ENCODE measurements at regions not wholly inside any gene's neighbourhood (a gene's known extent, or its start where the extent isn't known, plus 50 kb on each side); places are given as distances from the start of the nearest gene placed in this dataset.
"Not testable (repeated sequence)": the region's sequence is repeated elsewhere in the genome, so short reads cannot be mapped to it uniquely, and the experiment has no call there.

GRCh38 chr6:68169922-68170321, 465.2 kb upstream of the ADGRB3 start:
- no peak overlapping the region for H3K27ac ChIP-seq
- no peak for TF ChIP-seq CTCF (IDR thresholded peaks at IDR 0.05)
- H3K4me3 ChIP-seq, result no peak overlapping the region
- DNase-seq, result no peak
- H3K27me3 ChIP-seq (ENCODE audit: insufficient read depth in 3 of 3, low read length in 2 of 3), result no peaks in the 10 kb centered on the region
- intact Hi-C loops (cut with DNase I), result no loop called here
- H3K4me1 ChIP-seq, result no peaks in the 10 kb centered on the region
- WGBS, 3 donors, result 44 to 55% (median 46%) methylated on average over 1 of the region's 1 CpG
- H3K9me3 ChIP-seq, result no peaks in the 10 kb centered on the region
- no peaks in the 10 kb centered on the region for H3K36me3 ChIP-seq (ENCODE audit: insufficient read depth in 1 of 2, low read depth in 1 of 2)
- no peak for ATAC-seq

- no peak for TF ChIP-seq CTCF (IDR thresholded peaks at IDR 0.05)
- no peak for ATAC-seq
- Histone ChIP-seq H3K27me3 (ENCODE audit: insufficient read depth in 3 of 3, low read length in 2 of 3) (no peaks in the 10 kb centered on the region), H3K36me3 (ENCODE audit: insufficient read depth in 1 of 2, low read depth in 1 of 2) (no peaks in the 10 kb centered on the region), H3K27ac (no peak overlapping the region), H3K9me3 (no peaks in the 10 kb centered on the region), H3K4me3 (no peak overlapping the region), H3K4me1 (no peaks in the 10 kb centered on the region)
- WGBS, 3 donors, result 69 to 74% (median 71%) methylated on average over 2 of the region's 2 CpGs
- DNase-seq, result no peak
- intact Hi-C loops (cut with DNase I), result no loop called here
These were observed 467.5 kb upstream of the ADGRB3 start for GRCh38 chr6:68167604-68168003.

GRCh38 chr6:68160812-68161211, 474.3 kb upstream of the ADGRB3 start:
- H3K4me1 ChIP-seq; H3K27me3 ChIP-seq (ENCODE audit: insufficient read depth in 3 of 3, low read length in 2 of 3); intact Hi-C loops (cut with DNase I); DNase-seq; H3K36me3 ChIP-seq (ENCODE audit: insufficient read depth in 1 of 2, low read depth in 1 of 2); H3K4me3 ChIP-seq; H3K9me3 ChIP-seq; ATAC-seq; H3K27ac ChIP-seq: not testable (repeated sequence)
- WGBS, 3 donors, result 86 to 91% (median 89%) methylated on average over 3 of the region's 3 CpGs

- DNase-seq, result no peak
- intact Hi-C loops (cut with DNase I), result no loop called here
These were observed 474.7 kb upstream of the ADGRB3 start for GRCh38 chr6:68160348-68160747.

GRCh38 chr6:68159433-68159832, 475.6 kb upstream of the ADGRB3 start:
- no peaks in the 10 kb centered on the region for H3K27me3 ChIP-seq (ENCODE audit: insufficient read depth in 3 of 3, low read length in 2 of 3)
- H3K27ac ChIP-seq, result no peak overlapping the region
- ATAC-seq (no peak), DNase-seq (no peak)
- no peak overlapping the region for H3K4me3 ChIP-seq
- no peaks in the 10 kb centered on the region for H3K9me3 ChIP-seq
- H3K4me1 ChIP-seq, result no peaks in the 10 kb centered on the region
- 13 to 34% (median 23%) methylated on average over 2 of the region's 2 CpGs for WGBS, 3 donors
- intact Hi-C loops (cut with DNase I), result no loop called here
- no peaks in the 10 kb centered on the region for H3K36me3 ChIP-seq (ENCODE audit: insufficient read depth in 1 of 2, low read depth in 1 of 2)
- TF ChIP-seq CTCF (IDR thresholded peaks at IDR 0.05), result no peak

More at GRCh38 chr6:68160348-68160747, 474.7 kb upstream of the ADGRB3 start:
- Histone ChIP-seq H3K27ac (no peak overlapping the region), H3K36me3 (ENCODE audit: insufficient read depth in 1 of 2, low read depth in 1 of 2) (no peaks in the 10 kb centered on the region), H3K4me1 (no peaks in the 10 kb centered on the region), H3K27me3 (ENCODE audit: insufficient read depth in 3 of 3, low read length in 2 of 3) (no peaks in the 10 kb centered on the region), H3K9me3 (no peaks in the 10 kb centered on the region), H3K4me3 (no peak overlapping the region)
- no peak for ATAC-seq
- no peak for TF ChIP-seq CTCF (IDR thresholded peaks at IDR 0.05)
